CD4-positive, CD25-positive, alpha-beta regulatory T cell (primary cell): ENCODE measurements at regions not wholly inside any gene's neighbourhood (a gene's known extent, or its start where the extent isn't known, plus 50 kb on each side); places are given as distances from the start of the nearest gene placed in this dataset.
"Not testable (repeated sequence)": the region's sequence is repeated elsewhere in the genome, so short reads cannot be mapped to it uniquely, and the experiment has no call there.

Source experiments
- ATAC-seq, 2 donors: fragments of 150-1000 bp; cut with Tn5 transposase; one replicate each; pipeline ENCODE4 v1.10.0; 2021; ENCODE audit warnings: low read depth in 2 of 2, moderate number of reproducible peaks in 2 of 2, moderate library complexity in 1 of 2
- DNase-seq, 3 donors: peaks; one replicate each; pipeline versions ENCODE4 v3.0.0 to v3.0.0-alpha.2; 2012 to 2022; ENCODE audit warnings: mixed read lengths in 1 of 3
- H3K27ac ChIP-seq: one replicate; pipeline ENCODE4 v1.7.0; 2013; ENCODE audit warnings: mild to moderate bottlenecking, low read length; ENCODE audit not compliant: insufficient read depth, poor library complexity, severe bottlenecking
- H3K27me3 ChIP-seq: one replicate; pipeline ENCODE4 v1.7.0; 2013; ENCODE audit warnings: low read length; ENCODE audit not compliant: control insufficient read depth, insufficient read depth
- H3K36me3 ChIP-seq: one replicate; pipeline ENCODE4 v1.7.0; 2013; ENCODE audit warnings: mild to moderate bottlenecking, low read length, moderate library complexity; ENCODE audit not compliant: control insufficient read depth, insufficient read depth
- H3K4me1 ChIP-seq: 2 replicates; pipeline ENCODE4 v1.7.0; 2013; ENCODE audit warnings: mild to moderate bottlenecking, low read length; ENCODE audit not compliant: insufficient read depth, control insufficient read depth, poor library complexity, severe bottlenecking
- H3K4me3 ChIP-seq: one replicate; pipeline ENCODE4 v1.7.0; 2013; ENCODE audit warnings: low read depth, mild to moderate bottlenecking, low read length, moderate library complexity
- H3K9me3 ChIP-seq, 2 experiments: 1 replicate in 1 of 2; 2 replicates in 1 of 2; pipeline ENCODE4 v1.7.0; 2013; ENCODE audit warnings: low read length in 2 of 2, mild to moderate bottlenecking in 1 of 2, moderate library complexity in 1 of 2; ENCODE audit not compliant: control insufficient read depth in 2 of 2
- H3K27ac Mint-ChIP-seq, 3 donors: one replicate each; pipeline ENCODE4 v1.8.0; 2020 to 2022; ENCODE audit warnings: mild to moderate bottlenecking in 3 of 3, mixed read lengths in 3 of 3, moderate library complexity in 2 of 3
- H3K27me3 Mint-ChIP-seq: one replicate; pipeline ENCODE4 v1.8.0; 2022; ENCODE audit warnings: mild to moderate bottlenecking, mixed read lengths
- H3K36me3 Mint-ChIP-seq: one replicate; pipeline ENCODE4 v1.8.0; 2020; ENCODE audit warnings: mixed read lengths
- H3K4me1 Mint-ChIP-seq, 4 donors: one replicate each; pipeline ENCODE4 v1.8.0; 2020 to 2022; ENCODE audit warnings: mixed read lengths in 4 of 4, mild to moderate bottlenecking in 1 of 4
- H3K4me3 Mint-ChIP-seq, 4 donors: one replicate each; pipeline ENCODE4 v1.8.0; 2020 to 2022; ENCODE audit warnings: mild to moderate bottlenecking in 4 of 4, mixed read lengths in 4 of 4, moderate library complexity in 3 of 4
- H3K9me3 Mint-ChIP-seq, 7 donors: one replicate each; pipeline ENCODE4 v1.8.0; 2020 to 2022; ENCODE audit warnings: mixed read lengths in 7 of 7, mild to moderate bottlenecking in 3 of 7, moderate library complexity in 2 of 7

DNA sequence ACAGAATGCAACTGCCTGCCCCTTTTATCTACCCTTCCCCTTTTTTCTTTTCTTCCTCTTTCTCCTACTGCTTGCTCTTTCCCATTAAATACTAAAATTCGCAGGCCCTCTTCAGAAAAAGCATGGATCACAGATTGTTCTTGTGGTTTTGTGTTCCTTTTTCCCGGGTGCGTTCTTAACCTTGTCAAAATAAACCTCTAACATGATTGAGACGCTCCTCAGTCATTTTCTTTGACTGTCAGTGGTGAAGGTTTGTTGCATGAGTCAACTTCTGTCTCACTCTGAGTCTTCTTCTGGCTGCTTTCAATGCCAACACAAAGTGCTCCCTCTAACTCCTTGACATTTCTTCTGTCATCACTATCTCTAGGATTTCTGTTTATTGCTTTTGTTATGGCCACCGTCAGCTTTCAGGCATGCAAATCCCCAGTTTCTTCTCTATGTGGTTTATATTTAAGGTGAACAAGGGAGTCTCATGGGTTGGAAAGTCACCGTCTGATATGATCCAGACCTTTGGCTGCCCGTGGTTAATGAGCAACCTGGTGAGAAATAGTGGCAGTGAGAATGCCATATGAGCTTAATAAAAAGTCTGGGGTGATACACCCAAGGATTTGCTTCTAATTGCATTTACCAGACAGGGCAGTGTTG, 338.4 kb downstream of the CNTNAP3B start:
- H3K27me3 Mint-ChIP-seq, H3K9me3 ChIP-seq, H3K27me3 ChIP-seq, DNase-seq, H3K36me3 Mint-ChIP-seq, H3K36me3 ChIP-seq, H3K4me1 Mint-ChIP-seq, H3K9me3 Mint-ChIP-seq, ATAC-seq, H3K27ac ChIP-seq, H3K4me3 Mint-ChIP-seq, H3K27ac Mint-ChIP-seq, H3K4me3 ChIP-seq, H3K4me1 ChIP-seq: not testable (repeated sequence)

GRCh38 chr9:41790007-41790406, 339.2 kb downstream of the CNTNAP3B start:
- H3K27me3 ChIP-seq, H3K4me1 ChIP-seq, H3K4me3 ChIP-seq, H3K9me3 ChIP-seq, ATAC-seq, H3K36me3 Mint-ChIP-seq, H3K4me3 Mint-ChIP-seq, H3K27ac ChIP-seq, H3K36me3 ChIP-seq, DNase-seq, H3K27ac Mint-ChIP-seq, H3K9me3 Mint-ChIP-seq, H3K27me3 Mint-ChIP-seq, H3K4me1 Mint-ChIP-seq: not testable (repeated sequence)

GRCh38 chr9:41789387-41789786, 339.8 kb downstream of the CNTNAP3B start:
- H3K27me3 Mint-ChIP-seq, DNase-seq, H3K4me1 ChIP-seq, ATAC-seq, H3K36me3 ChIP-seq, H3K4me3 Mint-ChIP-seq, H3K4me1 Mint-ChIP-seq, H3K27me3 ChIP-seq, H3K27ac Mint-ChIP-seq, H3K36me3 Mint-ChIP-seq, H3K9me3 ChIP-seq, H3K27ac ChIP-seq, H3K9me3 Mint-ChIP-seq, H3K4me3 ChIP-seq: not testable (repeated sequence)

GRCh38 chr9:41787951-41788350, 341.3 kb downstream of the CNTNAP3B start:
- not testable (repeated sequence) for H3K4me1 Mint-ChIP-seq, H3K4me3 ChIP-seq, H3K9me3 ChIP-seq, H3K9me3 Mint-ChIP-seq, H3K4me3 Mint-ChIP-seq, DNase-seq, H3K27ac ChIP-seq, H3K4me1 ChIP-seq, ATAC-seq, H3K27me3 Mint-ChIP-seq, H3K27ac Mint-ChIP-seq, H3K27me3 ChIP-seq, H3K36me3 ChIP-seq, H3K36me3 Mint-ChIP-seq

- H3K4me1 ChIP-seq, H3K9me3 Mint-ChIP-seq, ATAC-seq, H3K27me3 ChIP-seq, H3K36me3 Mint-ChIP-seq, H3K27ac Mint-ChIP-seq, H3K4me3 Mint-ChIP-seq, H3K4me3 ChIP-seq, H3K27me3 Mint-ChIP-seq, H3K9me3 ChIP-seq, H3K27ac ChIP-seq, H3K36me3 ChIP-seq, DNase-seq, H3K4me1 Mint-ChIP-seq: not testable (repeated sequence)
These were observed 342.0 kb downstream of the CNTNAP3B start for GRCh38 chr9:41787270-41787669.

DNA sequence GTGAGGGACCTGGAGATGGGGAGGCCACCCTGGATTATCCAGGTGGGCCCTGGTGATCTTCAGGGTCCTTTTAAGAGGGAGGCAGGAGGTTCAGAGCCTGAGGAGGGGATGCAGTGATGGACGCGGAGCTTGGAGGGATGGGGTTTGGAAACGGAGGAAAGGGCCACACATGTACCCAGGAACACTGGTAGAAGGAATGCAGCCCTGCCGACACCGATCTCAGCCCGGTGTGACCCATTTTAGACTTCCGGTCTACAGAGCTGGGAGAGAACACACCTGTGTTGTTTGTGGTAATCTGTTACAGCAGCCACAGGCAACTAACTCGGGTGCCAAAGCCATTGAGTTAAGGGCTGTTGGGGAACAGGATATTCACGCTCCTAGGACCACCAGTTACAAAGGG, 345.2 kb downstream of the CNTNAP3B start:
- not testable (repeated sequence) for ATAC-seq, H3K27me3 Mint-ChIP-seq, H3K36me3 Mint-ChIP-seq

GRCh38 chr9:41783070-41783810, 346.0 kb downstream of the CNTNAP3B start:
- H3K4me3 Mint-ChIP-seq, DNase-seq, H3K27me3 Mint-ChIP-seq, H3K4me3 ChIP-seq, H3K4me1 ChIP-seq, ATAC-seq, H3K36me3 Mint-ChIP-seq, H3K27ac ChIP-seq, H3K9me3 Mint-ChIP-seq, H3K27me3 ChIP-seq, H3K4me1 Mint-ChIP-seq, H3K36me3 ChIP-seq, H3K9me3 ChIP-seq, H3K27ac Mint-ChIP-seq: not testable (repeated sequence)

More for the DNA sequence above, 345.2 kb downstream of the CNTNAP3B start:
- H3K36me3 ChIP-seq, H3K4me1 ChIP-seq, H3K4me1 Mint-ChIP-seq, H3K27ac ChIP-seq, H3K27me3 ChIP-seq, DNase-seq, H3K9me3 ChIP-seq, H3K4me3 Mint-ChIP-seq, H3K9me3 Mint-ChIP-seq, H3K27ac Mint-ChIP-seq, H3K4me3 ChIP-seq: not testable (repeated sequence)

DNA sequence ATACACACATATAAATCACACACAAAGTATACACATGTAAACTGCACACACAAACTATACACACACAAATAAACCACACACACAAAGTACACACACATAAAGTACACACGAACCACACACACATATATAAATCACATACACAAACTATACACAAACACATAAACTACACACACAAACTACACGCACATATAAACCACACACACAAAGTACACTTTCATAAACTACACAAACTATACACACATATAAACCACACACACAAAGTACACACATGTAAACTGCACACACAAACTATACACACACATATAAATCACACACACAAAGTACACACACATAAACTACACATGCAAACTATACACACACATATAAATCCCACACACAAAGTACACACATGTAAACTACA, 347.3 kb downstream of the CNTNAP3B start:
- not testable (repeated sequence) for H3K4me1 ChIP-seq, H3K27ac ChIP-seq, H3K36me3 Mint-ChIP-seq, H3K4me1 Mint-ChIP-seq, H3K27ac Mint-ChIP-seq, ATAC-seq, H3K9me3 Mint-ChIP-seq, H3K36me3 ChIP-seq, DNase-seq, H3K27me3 Mint-ChIP-seq, H3K4me3 Mint-ChIP-seq, H3K4me3 ChIP-seq, H3K9me3 ChIP-seq, H3K27me3 ChIP-seq
